Spinal cord (tissue), 9 donors: ENCODE measurements at regions not wholly inside any gene's neighbourhood (a gene's known extent, or its start where the extent isn't known, plus 50 kb on each side); places are given as distances from the start of the nearest gene placed in this dataset.

ENCODE experiments used
- DNase-seq, 6 donors: peaks; one replicate each; pipeline versions ENCODE4 v3.0.0 to v3.0.0-alpha.2; 2013 to 2015; ENCODE audit warnings: low spot score in 6 of 6, low read depth in 4 of 6
- H3K27ac ChIP-seq: one replicate; pipeline ENCODE4 v1.5.1; 2013; ENCODE audit warnings: low read depth, low read length, control low read depth
- H3K27me3 ChIP-seq: one replicate; pipeline ENCODE4 v1.6.1; 2013; ENCODE audit warnings: low read length; ENCODE audit not compliant: control insufficient read depth, insufficient read depth
- H3K36me3 ChIP-seq: one replicate; pipeline ENCODE4 v1.6.1; 2013; ENCODE audit warnings: low read length; ENCODE audit not compliant: control insufficient read depth, insufficient read depth
- H3K4me1 ChIP-seq: one replicate; pipeline ENCODE4 v1.6.1; 2013; ENCODE audit warnings: low read length; ENCODE audit not compliant: control insufficient read depth, insufficient read depth
- H3K4me3 ChIP-seq: one replicate; pipeline ENCODE4 v1.5.1; 2013; ENCODE audit warnings: low read depth, low read length, control low read depth
- H3K9me3 ChIP-seq: one replicate; pipeline ENCODE4 v1.6.1; 2013; ENCODE audit warnings: low read length; ENCODE audit not compliant: control insufficient read depth, insufficient read depth
- WGBS: methylation state at CpG from one replicate; pipeline ENCODE4 v1.1.5; 2013; ENCODE audit warnings: missing lambda C conversion rate; ENCODE audit not compliant: insufficient coverage; 5-methylcytosine and 5-hydroxymethylcytosine counted together
- donor health status: healthy.

- Histone ChIP-seq H3K4me3 (no peak overlapping the region), H3K27me3 (no peaks in the 10 kb centered on the region), H3K9me3 (no peaks in the 10 kb centered on the region), H3K36me3 (no peaks in the 10 kb centered on the region), H3K4me1 (no peaks in the 10 kb centered on the region), H3K27ac (no peak overlapping the region)
- no peak for DNase-seq
- 100% methylated on average over 1 of the region's 2 CpGs for WGBS
These were observed 354.1 kb downstream of the PLK2 start for GRCh38 chr5:58105836-58106235.

GRCh38 chr5:58099257-58099656 is 360.6 kb downstream of the PLK2 start:
- Histone ChIP-seq H3K27ac (no peak overlapping the region), H3K4me1 (no peaks in the 10 kb centered on the region), H3K4me3 (no peak overlapping the region), H3K9me3 (no peaks in the 10 kb centered on the region), H3K36me3 (no peaks in the 10 kb centered on the region), H3K27me3 (no peaks in the 10 kb centered on the region)
- DNase-seq, result peak in 2 of 6 donors; percentile 61 to 72
- 94% methylated on average over 2 of the region's 2 CpGs for WGBS

- H3K4me1 ChIP-seq, result no peaks in the 10 kb centered on the region
- WGBS, result 100% methylated on average over 2 of the region's 5 CpGs
These were observed 365.9 kb downstream of the PLK2 start for GRCh38 chr5:58094031-58094430.

GRCh38 chr5:58090704-58091103 is 369.2 kb downstream of the PLK2 start:
- Histone ChIP-seq H3K4me1 (no peaks in the 10 kb centered on the region), H3K36me3 (no peaks in the 10 kb centered on the region), H3K27me3 (no peaks in the 10 kb centered on the region), H3K27ac (no peak overlapping the region), H3K9me3 (no peaks in the 10 kb centered on the region), H3K4me3 (no peak overlapping the region)
- WGBS, result no CpG with 5 or more reads among the region's 4 CpGs
- no peak for DNase-seq

More at GRCh38 chr5:58094031-58094430, 365.9 kb downstream of the PLK2 start:
- Histone ChIP-seq H3K9me3 (no peaks in the 10 kb centered on the region), H3K36me3 (no peaks in the 10 kb centered on the region), H3K4me3 (no peak overlapping the region), H3K27me3 (no peaks in the 10 kb centered on the region), H3K27ac (no peak overlapping the region)
- DNase-seq, result no peak

GRCh38 chr5:58088941-58089340 is 370.9 kb downstream of the PLK2 start:
- Histone ChIP-seq H3K27ac (no peak overlapping the region), H3K9me3 (no peaks in the 10 kb centered on the region), H3K4me1 (no peaks in the 10 kb centered on the region), H3K27me3 (no peaks in the 10 kb centered on the region), H3K36me3 (no peaks in the 10 kb centered on the region), H3K4me3 (no peak overlapping the region)
- WGBS, result 67% methylated on average over 5 of the region's 5 CpGs
- no peak for DNase-seq

- Histone ChIP-seq H3K27me3 (no peaks in the 10 kb centered on the region), H3K27ac (no peak overlapping the region), H3K4me3 (no peak overlapping the region), H3K36me3 (no peaks in the 10 kb centered on the region), H3K9me3 (no peaks in the 10 kb centered on the region), H3K4me1 (no peaks in the 10 kb centered on the region)
- WGBS, result 93% methylated on average over 2 of the region's 2 CpGs
- no peak for DNase-seq
These were observed 372.0 kb downstream of the PLK2 start for GRCh38 chr5:58087905-58088304.

GRCh38 chr5:58087123-58087522 is 372.8 kb downstream of the PLK2 start:
- H3K27ac ChIP-seq, result no peak overlapping the region
- H3K4me1 ChIP-seq, result no peaks in the 10 kb centered on the region
- peak in 1 of 6 donors; percentile 18 for DNase-seq
- no peaks in the 10 kb centered on the region for H3K27me3 ChIP-seq
- no peaks in the 10 kb centered on the region for H3K36me3 ChIP-seq
- WGBS, result no CpG with 5 or more reads among the region's 1 CpG
- no peaks in the 10 kb centered on the region for H3K9me3 ChIP-seq
- H3K4me3 ChIP-seq, result no peak overlapping the region

- no peaks in the 10 kb centered on the region for H3K4me1 ChIP-seq
- 100% methylated on average over 1 of the region's 4 CpGs for WGBS
These were observed 374.1 kb downstream of the PLK2 start for GRCh38 chr5:58085800-58086199.

GRCh38 chr5:58081435-58081834 is 378.5 kb downstream of the PLK2 start:
- H3K4me3 ChIP-seq, result no peak overlapping the region
- H3K4me1 ChIP-seq, result peaks cover 2% of the 10 kb centered on the region
- H3K27me3 ChIP-seq, result no peaks in the 10 kb centered on the region
- DNase-seq, result no peak
- no peaks in the 10 kb centered on the region for H3K36me3 ChIP-seq
- no peak overlapping the region for H3K27ac ChIP-seq
- WGBS, result no CpG with 5 or more reads among the region's 3 CpGs
- no peaks in the 10 kb centered on the region for H3K9me3 ChIP-seq

More at GRCh38 chr5:58085800-58086199, 374.1 kb downstream of the PLK2 start:
- Histone ChIP-seq H3K4me3 (no peak overlapping the region), H3K9me3 (no peaks in the 10 kb centered on the region), H3K27me3 (no peaks in the 10 kb centered on the region), H3K27ac (no peak overlapping the region), H3K36me3 (no peaks in the 10 kb centered on the region)
- DNase-seq, result no peak

GRCh38 chr5:58080573-58080972 is 379.3 kb downstream of the PLK2 start:
- Histone ChIP-seq H3K9me3 (no peaks in the 10 kb centered on the region), H3K4me1 (peaks cover 2% of the 10 kb centered on the region), H3K36me3 (no peaks in the 10 kb centered on the region), H3K27ac (no peak overlapping the region), H3K4me3 (no peak overlapping the region), H3K27me3 (no peaks in the 10 kb centered on the region)
- no peak for DNase-seq
- no CpG with 5 or more reads among the region's 1 CpG for WGBS
